Left lung (tissue), 4 donors: ENCODE measurements at regions not wholly inside any gene's neighbourhood (a gene's known extent, or its start where the extent isn't known, plus 50 kb on each side); places are given as distances from the start of the nearest gene placed in this dataset.

Experiments used
- ATAC-seq: fragments of 200-7000 bp; cut with Tn5 transposase; one replicate; pipeline ENCODE4 v1.9.1; 2020; ENCODE audit warnings: moderate library complexity
- DNase-seq, 4 donors: peaks; one replicate each; pipeline ENCODE4 v3.0.0-alpha.2; 2013 to 2020
- H3K27ac ChIP-seq, 2 donors: fragments of 200-600 bp; sonication (generic) in 1 of 2; one replicate each; pipeline versions ENCODE4 v1.5.0 to v1.8.0; 2020 to 2021
- H3K27me3 ChIP-seq, 2 donors: fragments of 200-600 bp; sonication (generic) in 1 of 2; one replicate each; pipeline versions ENCODE4 v1.5.0 to v1.8.0; 2020 to 2021
- H3K36me3 ChIP-seq, 2 donors: fragments of 200-600 bp; sonication (generic) in 1 of 2; one replicate each; pipeline versions ENCODE4 v1.5.0 to v1.8.0; 2020 to 2021
- H3K4me1 ChIP-seq, 2 donors: fragments of 200-600 bp; one replicate each; pipeline ENCODE4 v1.8.0; 2021
- H3K4me3 ChIP-seq, 2 donors: fragments of 200-600 bp; sonication (generic) in 1 of 2; one replicate each; pipeline versions ENCODE4 v1.5.0 to v1.8.0; 2020 to 2021; ENCODE audit warnings: mild to moderate bottlenecking in 1 of 2
- H3K9me3 ChIP-seq, 2 donors: fragments of 200-600 bp; sonication (generic) in 1 of 2; one replicate each; pipeline versions ENCODE4 v1.5.0 to v1.8.0; 2020 to 2021
- intact Hi-C, 2 donors: fragments of 100-400 bp; cut with DNase I; formaldehyde crosslinking; loops; one replicate each; pipeline versions ENCODE4 v1.11.2 to v1.14.2; 2022
- TF ChIP-seq, protein P1 (sequence below), 2 donors: fragments of 200-600 bp; sonication (generic) in 1 of 2; IDR thresholded peaks; one replicate each; pipeline versions ENCODE4 v1.5.0 to v1.8.0; 2021; ENCODE audit warnings: antibody characterized with exemption in 2 of 2
- donor health status: DM: no; HTN: yes; CAD: no.
- donor health status: DM: no; HTN: no; CAD: no.

DNA sequence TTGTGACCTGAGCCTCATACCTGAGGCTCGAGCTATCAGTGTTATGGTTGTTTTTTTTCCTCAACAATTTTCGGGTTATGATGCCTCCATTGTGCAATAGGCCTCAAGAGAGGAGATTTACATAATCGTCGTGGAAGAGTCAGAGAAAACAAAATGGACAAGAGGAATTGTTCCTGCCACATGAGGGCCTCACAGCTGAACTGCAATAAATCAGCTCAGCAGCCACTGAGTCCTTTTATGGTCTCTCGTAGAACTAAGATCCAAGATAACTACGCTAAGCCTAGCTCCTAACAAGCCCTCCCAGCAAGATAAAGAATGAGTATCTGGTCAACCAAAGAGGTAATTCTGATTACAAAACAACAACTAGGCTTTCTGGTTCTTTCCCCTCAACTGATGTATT is 336.8 kb downstream of the WDR11 start:
- Histone ChIP-seq H3K27ac (no peak overlapping the region), H3K9me3 (no peaks in the 10 kb centered on the region), H3K4me3 (no peak overlapping the region), H3K36me3 (no peaks in the 10 kb centered on the region), H3K4me1 (no peaks in the 10 kb centered on the region), H3K27me3 (no peaks in the 10 kb centered on the region)
- TF ChIP-seq, protein P1, sequence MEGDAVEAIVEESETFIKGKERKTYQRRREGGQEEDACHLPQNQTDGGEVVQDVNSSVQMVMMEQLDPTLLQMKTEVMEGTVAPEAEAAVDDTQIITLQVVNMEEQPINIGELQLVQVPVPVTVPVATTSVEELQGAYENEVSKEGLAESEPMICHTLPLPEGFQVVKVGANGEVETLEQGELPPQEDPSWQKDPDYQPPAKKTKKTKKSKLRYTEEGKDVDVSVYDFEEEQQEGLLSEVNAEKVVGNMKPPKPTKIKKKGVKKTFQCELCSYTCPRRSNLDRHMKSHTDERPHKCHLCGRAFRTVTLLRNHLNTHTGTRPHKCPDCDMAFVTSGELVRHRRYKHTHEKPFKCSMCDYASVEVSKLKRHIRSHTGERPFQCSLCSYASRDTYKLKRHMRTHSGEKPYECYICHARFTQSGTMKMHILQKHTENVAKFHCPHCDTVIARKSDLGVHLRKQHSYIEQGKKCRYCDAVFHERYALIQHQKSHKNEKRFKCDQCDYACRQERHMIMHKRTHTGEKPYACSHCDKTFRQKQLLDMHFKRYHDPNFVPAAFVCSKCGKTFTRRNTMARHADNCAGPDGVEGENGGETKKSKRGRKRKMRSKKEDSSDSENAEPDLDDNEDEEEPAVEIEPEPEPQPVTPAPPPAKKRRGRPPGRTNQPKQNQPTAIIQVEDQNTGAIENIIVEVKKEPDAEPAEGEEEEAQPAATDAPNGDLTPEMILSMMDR (IDR thresholded peaks at IDR 0.05) = no peak
- intact Hi-C loops = no loop called here
- ATAC-seq = peak; percentile 38
- DNase-seq = no peak

DNA sequence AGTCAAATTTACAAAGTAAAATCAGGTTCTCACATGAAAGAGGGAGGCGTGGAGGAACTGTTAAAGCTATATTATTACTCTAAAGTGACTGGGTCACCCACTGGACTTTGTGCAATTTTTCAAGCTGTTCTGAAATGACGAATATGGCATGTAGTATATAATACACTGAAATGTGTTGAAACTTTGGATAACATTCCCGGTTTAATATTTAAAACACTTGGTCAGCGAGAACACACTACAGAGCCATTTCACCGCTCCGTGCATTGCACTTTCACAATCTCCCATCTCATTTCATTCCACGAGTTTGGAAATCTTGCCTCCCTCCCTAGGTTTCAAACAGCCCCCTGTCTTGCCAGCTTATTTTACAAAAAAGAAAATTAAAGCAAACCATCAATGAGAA is 337.9 kb downstream of the WDR11 start:
- Histone ChIP-seq H3K36me3 (no peaks in the 10 kb centered on the region), H3K27me3 (no peaks in the 10 kb centered on the region), H3K27ac (no peak overlapping the region), H3K4me3 (no peak overlapping the region), H3K4me1 (no peaks in the 10 kb centered on the region), H3K9me3 (no peaks in the 10 kb centered on the region)
- TF ChIP-seq, protein P1 (IDR thresholded peaks at IDR 0.05) = no peak
- ATAC-seq (no peak), DNase-seq (peak in 2 of 4 donors; percentile 44 to 47)
- intact Hi-C loops = no loop called here

DNA sequence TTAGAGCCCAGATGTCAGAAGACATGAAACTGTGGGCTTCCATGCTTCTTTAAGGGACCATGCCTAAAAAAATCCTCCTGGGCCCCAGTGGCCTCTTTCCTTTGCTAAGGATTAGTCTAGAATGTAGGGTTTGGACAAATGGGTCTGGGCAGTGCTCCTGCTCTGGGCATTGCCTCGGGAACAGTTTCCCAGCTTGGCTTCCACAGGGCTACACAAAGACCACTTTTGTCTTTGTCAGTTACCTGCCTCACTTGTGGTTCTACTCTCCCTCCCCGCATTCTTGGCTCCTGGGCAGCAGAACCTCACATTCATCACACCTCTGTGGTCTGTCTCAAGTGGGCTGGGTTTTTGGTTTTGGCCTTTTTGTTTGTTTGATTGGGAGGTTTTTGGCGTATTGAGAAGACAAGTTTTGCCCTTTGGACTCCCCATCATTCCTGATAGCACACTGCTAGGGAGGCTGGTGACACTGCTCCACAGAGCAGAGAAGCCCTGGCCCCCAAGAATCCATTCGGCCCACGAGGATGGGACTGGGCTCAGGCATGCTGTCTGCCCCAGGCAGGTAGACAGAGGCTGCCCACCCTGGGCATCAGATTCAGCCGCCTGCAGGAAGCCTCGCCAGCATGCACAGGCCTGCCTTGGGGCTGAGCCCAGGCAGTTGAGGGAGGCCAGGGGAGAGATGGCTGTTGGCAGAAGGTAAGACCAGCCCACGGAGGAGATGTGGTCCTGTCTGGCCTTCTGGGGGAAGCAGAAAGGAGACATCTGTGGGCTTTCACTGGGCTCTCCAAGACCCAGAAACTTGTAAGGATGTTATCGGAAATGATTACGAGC is 343.7 kb downstream of the WDR11 start:
- TF ChIP-seq, protein P1 (IDR thresholded peaks at IDR 0.05) = no peak
- Histone ChIP-seq H3K9me3 (no peaks in the 10 kb centered on the region), H3K4me1 (no peaks in the 10 kb centered on the region), H3K27me3 (no peaks in the 10 kb centered on the region), H3K36me3 (no peaks in the 10 kb centered on the region), H3K27ac (no peak overlapping the region), H3K4me3 (no peak overlapping the region)
- ATAC-seq = no peak
- intact Hi-C loops = no loop called here
- DNase-seq = no peak

DNA sequence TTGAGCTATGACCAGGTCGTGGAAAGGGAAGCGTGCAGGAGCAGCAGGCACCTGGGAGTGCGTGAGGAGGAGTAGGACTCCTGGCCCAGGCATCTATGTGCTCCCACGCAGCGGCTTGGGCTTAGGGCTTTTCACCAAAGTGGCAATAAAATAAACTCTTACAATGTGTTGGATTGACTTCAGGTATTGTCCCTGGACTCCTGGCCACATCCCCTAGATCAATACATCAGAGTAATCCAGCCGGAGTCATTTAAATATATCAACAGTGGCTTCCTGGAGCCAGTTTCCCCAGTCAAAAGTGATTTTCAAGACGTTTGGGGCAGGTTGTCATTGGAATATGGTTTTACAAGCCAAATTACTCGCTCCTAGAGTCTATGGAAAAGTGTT is 344.4 kb downstream of the WDR11 start:
- Histone ChIP-seq H3K27ac (no peak overlapping the region), H3K36me3 (no peaks in the 10 kb centered on the region), H3K4me1 (no peaks in the 10 kb centered on the region), H3K4me3 (no peak overlapping the region), H3K27me3 (no peaks in the 10 kb centered on the region), H3K9me3 (no peaks in the 10 kb centered on the region)
- TF ChIP-seq, protein P1 (IDR thresholded peaks at IDR 0.05) = no peak
- intact Hi-C loops = no loop called here
- ATAC-seq (no peak), DNase-seq (no peak)

DNA sequence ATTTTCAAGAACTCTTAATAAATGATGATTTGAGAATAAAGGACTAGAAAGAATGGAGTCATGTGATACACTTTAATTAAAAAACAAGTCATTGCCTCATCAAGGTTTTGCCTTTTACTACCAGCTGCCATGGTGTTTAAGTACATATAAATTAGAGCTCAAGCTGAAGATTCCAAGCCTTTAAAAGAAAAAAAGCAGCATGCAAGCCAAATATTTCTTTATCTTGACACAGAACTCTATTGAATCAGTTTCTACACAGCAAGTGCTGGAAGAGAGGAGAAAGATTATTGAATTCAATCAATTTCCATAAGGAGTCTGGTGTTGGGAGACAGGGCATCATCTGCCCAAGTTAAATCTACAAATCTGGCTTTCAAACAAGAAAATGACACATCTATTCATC is 347.9 kb downstream of the WDR11 start:
- ATAC-seq = no peak

More for the DNA sequence above, 347.9 kb downstream of the WDR11 start:
- H3K9me3 ChIP-seq = no peaks in the 10 kb centered on the region
- no peaks in the 10 kb centered on the region for H3K27me3 ChIP-seq
- no peak overlapping the region for H3K4me3 ChIP-seq
- no peaks in the 10 kb centered on the region for H3K4me1 ChIP-seq
- TF ChIP-seq, protein P1 (IDR thresholded peaks at IDR 0.05) = no peak
- H3K27ac ChIP-seq = no peak overlapping the region
- H3K36me3 ChIP-seq = no peaks in the 10 kb centered on the region
- intact Hi-C loops = no loop called here
- no peak for DNase-seq
